COR-L47 (cell line): ENCODE measurements at regions not wholly inside any gene's neighbourhood (a gene's known extent, or its start where the extent isn't known, plus 50 kb on each side); places are given as distances from the start of the nearest gene placed in this dataset.

Experiments
- DNase-seq: peaks from one replicate; lab custom pipeline; 2025; lab: John Stamatoyannopoulos, UW

- no peak for DNase-seq
These were observed 63.0 kb upstream of the ACSL3 start for GRCh38 chr2:222797871-222798270.

GRCh38 chr2:222798528-222798927 lies 62.3 kb upstream of the ACSL3 start:
- DNase-seq, result no peak

GRCh38 chr2:222799262-222799918 lies 61.4 kb upstream of the ACSL3 start:
- DNase-seq, result no peak

- no peak for DNase-seq
These were observed 58.2 kb upstream of the ACSL3 start for GRCh38 chr2:222802514-222803196.

GRCh38 chr2:222804351-222804750 lies 56.5 kb upstream of the ACSL3 start:
- DNase-seq, result no peak

- no peak for DNase-seq
These were observed 55.1 kb upstream of the ACSL3 start for GRCh38 chr2:222805591-222806304.

GRCh38 chr2:222806526-222807137 lies 54.2 kb upstream of the ACSL3 start:
- no peak for DNase-seq

GRCh38 chr2:222807431-222807830 lies 53.4 kb upstream of the ACSL3 start:
- DNase-seq, result no peak

GRCh38 chr2:222809582-222809981 lies 51.3 kb upstream of the ACSL3 start:
- no peak for DNase-seq

GRCh38 chr2:222810044-222810443 lies 50.8 kb upstream of the ACSL3 start:
- no peak for DNase-seq
